ENCODE measurements at regions not wholly inside any gene's neighbourhood (a gene's known extent, or its start where the extent isn't known, plus 50 kb on each side); places are given as distances from the start of the nearest gene placed in this dataset.
"Not testable (repeated sequence)": the region's sequence is repeated elsewhere in the genome, so short reads cannot be mapped to it uniquely, and the experiment has no call there.

- DNase-seq (ENCODE audit: low read depth), result peak; percentile 52
Observed at GRCh38 chr6:121593011-121593641, 157.7 kb downstream of the GJA1 start.

GRCh38 chr6:121594053-121594452 is 158.6 kb downstream of the GJA1 start:
- DNase-seq (ENCODE audit: low read depth), result no peak

- DNase-seq (ENCODE audit: low read depth), result no peak
Observed at GRCh38 chr6:121595646-121596045, 160.2 kb downstream of the GJA1 start.

GRCh38 chr6:121596441-121596840 is 161.0 kb downstream of the GJA1 start:
- no peak for DNase-seq (ENCODE audit: low read depth)

- no peak for DNase-seq (ENCODE audit: low read depth)
Observed at GRCh38 chr6:121597654-121598053, 162.2 kb downstream of the GJA1 start.

GRCh38 chr6:121599331-121599730 is 163.9 kb downstream of the GJA1 start:
- DNase-seq (ENCODE audit: low read depth), result not testable (repeated sequence)

GRCh38 chr6:121600389-121601168 is 165.1 kb downstream of the GJA1 start:
- no peak for DNase-seq (ENCODE audit: low read depth)

GRCh38 chr6:121603486-121603885 is 168.0 kb downstream of the GJA1 start:
- DNase-seq (ENCODE audit: low read depth), result no peak

- DNase-seq (ENCODE audit: low read depth), result no peak
Observed at GRCh38 chr6:121607721-121608120, 172.3 kb downstream of the GJA1 start.

GRCh38 chr6:121608270-121608669 is 172.8 kb downstream of the GJA1 start:
- DNase-seq (ENCODE audit: low read depth), result peak; percentile 28

GRCh38 chr6:121609281-121609680 is 173.8 kb downstream of the GJA1 start:
- no peak for DNase-seq (ENCODE audit: low read depth)

GRCh38 chr6:121612927-121613326 is 177.5 kb downstream of the GJA1 start:
- DNase-seq (ENCODE audit: low read depth), result no peak

- DNase-seq (ENCODE audit: low read depth), result no peak
Observed at GRCh38 chr6:121614115-121614514, 178.7 kb downstream of the GJA1 start.

- no peak for DNase-seq (ENCODE audit: low read depth)
Observed at GRCh38 chr6:121615493-121615892, 180.0 kb downstream of the GJA1 start.

- DNase-seq (ENCODE audit: low read depth), result no peak
Observed at GRCh38 chr6:121616406-121616805, 181.0 kb downstream of the GJA1 start.

GRCh38 chr6:121617388-121617787 is 181.9 kb downstream of the GJA1 start:
- DNase-seq (ENCODE audit: low read depth), result no peak

GRCh38 chr6:121619013-121619412 is 183.6 kb downstream of the GJA1 start:
- DNase-seq (ENCODE audit: low read depth), result no peak

- no peak for DNase-seq (ENCODE audit: low read depth)
Observed at GRCh38 chr6:121619987-121620740, 184.7 kb downstream of the GJA1 start.

GRCh38 chr6:121627761-121628160 is 192.3 kb downstream of the GJA1 start:
- DNase-seq (ENCODE audit: low read depth), result no peak

GRCh38 chr6:121630716-121631115 is 195.3 kb downstream of the GJA1 start:
- DNase-seq (ENCODE audit: low read depth), result no peak

GRCh38 chr6:121631752-121632151 is 196.3 kb downstream of the GJA1 start:
- not testable (repeated sequence) for DNase-seq (ENCODE audit: low read depth)

GRCh38 chr6:121633309-121633708 is 197.9 kb downstream of the GJA1 start:
- no peak for DNase-seq (ENCODE audit: low read depth)
